ENCODE measurements at regions not wholly inside any gene's neighbourhood (a gene's known extent, or its start where the extent isn't known, plus 50 kb on each side); places are given as distances from the start of the nearest gene placed in this dataset.
"Not testable (repeated sequence)": the region's sequence is repeated elsewhere in the genome, so short reads cannot be mapped to it uniquely, and the experiment has no call there.

DNA sequence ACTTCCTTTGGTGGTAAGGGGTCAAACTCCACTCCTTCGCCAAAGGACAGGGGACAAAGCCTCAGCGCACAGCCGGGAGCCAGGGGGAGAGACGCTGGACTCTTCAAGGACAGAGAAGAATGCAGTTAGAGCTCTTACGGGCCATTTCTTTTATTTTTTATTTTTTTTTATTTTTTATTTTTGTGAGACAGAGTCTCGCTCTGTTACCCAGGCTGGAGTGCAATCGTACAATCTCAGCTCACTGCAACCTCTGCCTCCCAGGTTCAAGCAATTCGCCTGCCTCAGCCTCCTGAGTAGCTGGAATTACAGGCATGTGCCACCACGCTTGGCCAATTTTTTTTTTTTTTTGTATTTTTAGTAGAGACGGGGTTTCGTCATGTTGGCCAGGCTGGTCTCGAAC is 93.2 kb upstream of the RPH3AL start, which contains the start of gene RFLNB:
RFLNB (minus strand) TSS at position 101 of the 400 bp plus-strand sequence.
- DNase-seq (ENCODE audit: low read depth) = not testable (repeated sequence)

DNA sequence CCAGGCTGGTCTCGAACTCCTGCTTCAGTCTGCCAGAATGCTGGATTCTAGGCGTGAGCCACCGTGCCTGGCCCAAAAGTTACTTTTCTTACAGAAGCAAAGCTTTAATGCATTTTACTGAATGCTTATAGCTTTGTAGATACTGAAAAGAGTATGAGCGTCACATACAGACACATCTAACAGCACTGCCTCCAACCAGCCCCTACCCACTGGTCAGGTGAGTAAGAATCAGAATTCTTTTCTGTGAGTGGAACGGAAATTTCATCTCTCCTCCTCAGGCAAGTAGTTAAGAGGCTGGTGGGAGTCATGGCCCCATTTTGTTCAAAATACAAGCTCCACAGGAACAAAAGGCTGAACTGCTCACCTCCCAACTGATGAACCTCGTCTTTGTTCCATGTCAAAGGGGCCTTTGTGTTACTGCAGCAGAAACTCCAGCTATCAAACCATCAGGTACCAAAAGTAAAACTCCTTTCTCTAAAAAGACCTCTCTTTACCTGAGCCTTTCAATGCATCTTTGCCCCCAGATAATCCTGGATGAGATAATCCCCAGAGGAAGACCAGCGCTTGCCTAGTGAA is 92.4 kb upstream of the RPH3AL start:
- no peak for DNase-seq (ENCODE audit: low read depth)

- DNase-seq (ENCODE audit: low read depth) = no peak
These were observed 90.5 kb upstream of the RPH3AL start for GRCh38 chr17:443109-443508.

DNA sequence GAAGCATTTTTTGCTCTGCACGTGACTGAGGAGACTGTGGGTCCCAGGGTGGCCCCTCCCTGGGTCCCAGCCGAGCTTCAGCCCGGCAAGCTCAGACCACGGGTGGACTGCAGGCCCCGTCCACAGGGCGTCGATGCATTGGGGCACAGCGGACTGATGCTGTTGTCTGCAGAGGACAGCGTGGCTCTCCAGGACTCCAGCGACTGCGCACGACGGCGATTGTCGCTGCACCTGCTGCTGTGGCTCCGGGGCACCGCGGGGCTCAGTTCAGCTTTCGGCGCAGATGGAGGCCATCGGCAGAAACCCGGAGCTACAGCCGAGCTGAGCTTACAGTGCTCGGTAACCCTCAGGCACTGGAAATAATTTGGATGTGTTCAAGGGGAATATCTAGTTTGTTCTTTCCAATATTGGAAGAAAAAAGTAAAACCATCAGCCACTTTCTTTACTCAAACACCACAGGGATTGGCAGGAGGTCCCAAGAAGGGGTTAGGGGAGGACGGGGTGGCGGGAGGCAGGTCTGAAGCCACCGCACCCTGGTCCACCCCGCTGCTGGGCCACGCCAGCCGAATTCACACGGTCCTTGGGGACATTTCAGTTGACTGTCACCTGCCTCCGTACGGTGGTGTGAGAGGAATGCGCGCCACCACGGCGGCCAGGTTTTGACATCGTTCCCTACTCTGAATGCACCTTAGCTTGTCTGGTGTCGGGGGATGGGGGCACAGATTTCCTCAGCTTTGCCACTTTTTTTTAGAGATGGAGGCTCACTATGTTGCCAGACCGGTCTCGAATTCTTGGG is 88.7 kb upstream of the RPH3AL start:
- DNase-seq (ENCODE audit: low read depth) = no peak

DNA sequence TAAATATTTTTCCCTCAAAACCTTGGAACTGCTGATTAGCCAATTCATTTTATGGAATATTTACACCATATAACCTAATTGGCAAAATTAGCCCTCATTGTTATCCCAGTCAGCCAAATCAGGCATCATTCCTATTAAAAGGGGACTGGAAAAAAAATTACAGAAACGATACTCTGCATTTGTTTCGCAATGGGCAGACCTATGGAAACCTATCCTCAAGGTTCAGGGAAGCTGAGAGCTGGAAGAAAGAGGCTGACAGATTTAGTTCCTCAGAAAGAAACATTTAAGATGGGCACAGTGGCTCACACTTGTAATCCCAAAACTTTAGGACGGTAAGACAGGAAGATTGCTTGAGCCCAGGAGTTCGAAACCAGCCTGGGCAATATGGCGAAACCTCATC is 85.6 kb upstream of the RPH3AL start:
- DNase-seq (ENCODE audit: low read depth) = no peak

DNA sequence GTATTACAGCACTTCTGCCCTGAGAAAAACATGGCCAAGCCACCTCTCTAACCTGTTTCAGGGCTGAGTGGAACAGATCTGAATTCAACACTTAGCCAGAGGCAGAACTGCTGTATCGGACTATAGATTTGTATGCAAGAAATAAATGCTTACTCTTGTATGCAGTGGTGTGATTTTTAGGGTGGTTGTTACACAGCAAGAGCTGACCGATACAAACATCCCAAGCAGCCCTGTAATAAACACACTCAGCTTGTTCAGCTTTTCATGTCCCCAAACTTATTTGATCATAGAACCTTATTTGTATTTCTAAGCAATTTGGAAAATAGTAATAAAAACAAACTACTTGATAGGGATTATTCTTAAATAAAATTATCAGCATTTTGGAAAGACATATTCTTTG is 84.9 kb upstream of the RPH3AL start:
- DNase-seq (ENCODE audit: low read depth) = no peak

DNA sequence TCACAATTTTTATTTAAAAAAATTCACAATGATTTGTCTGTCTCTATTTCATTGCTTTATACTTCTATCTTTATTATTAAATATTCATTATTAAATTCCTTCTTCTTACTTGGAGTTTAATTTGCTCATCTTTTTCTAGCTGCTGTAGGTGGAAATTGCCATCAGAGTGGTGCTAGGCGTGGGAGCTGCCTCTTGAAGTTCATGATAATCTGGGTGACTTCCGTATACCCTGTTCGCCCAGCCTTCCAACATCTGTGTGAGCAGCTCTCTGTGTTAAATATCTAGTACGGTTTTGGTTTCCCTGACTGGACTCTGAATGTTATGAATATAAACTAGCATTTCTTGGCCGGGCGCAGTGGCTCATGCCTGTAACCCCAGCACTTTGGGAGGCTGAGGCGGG is 84.0 kb upstream of the RPH3AL start:
- DNase-seq (ENCODE audit: low read depth) = no peak

GRCh38 chr17:432471-432870 is 79.9 kb upstream of the RPH3AL start:
- DNase-seq (ENCODE audit: low read depth) = not testable (repeated sequence)

- no peak for DNase-seq (ENCODE audit: low read depth)
These were observed 78.9 kb upstream of the RPH3AL start for GRCh38 chr17:431494-431893.

DNA sequence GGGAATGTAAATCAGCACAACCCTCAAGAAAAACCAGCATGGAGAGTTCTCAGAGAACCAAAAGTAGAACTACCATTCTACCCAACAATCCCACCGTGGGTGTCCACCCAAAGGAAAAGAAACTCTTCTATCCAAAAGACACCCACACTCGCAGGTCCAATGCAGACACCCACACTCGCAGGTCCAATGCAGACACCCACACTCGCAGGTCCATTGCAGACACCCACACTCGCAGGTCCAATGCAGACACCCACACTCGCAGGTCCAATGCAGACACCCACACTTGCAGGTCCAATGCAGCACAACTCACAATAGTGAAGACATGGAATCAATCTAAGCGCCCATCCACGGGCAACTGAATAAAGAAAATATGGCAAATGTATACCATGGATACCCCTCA is 77.0 kb upstream of the RPH3AL start:
- no peak for DNase-seq (ENCODE audit: low read depth)

DNA sequence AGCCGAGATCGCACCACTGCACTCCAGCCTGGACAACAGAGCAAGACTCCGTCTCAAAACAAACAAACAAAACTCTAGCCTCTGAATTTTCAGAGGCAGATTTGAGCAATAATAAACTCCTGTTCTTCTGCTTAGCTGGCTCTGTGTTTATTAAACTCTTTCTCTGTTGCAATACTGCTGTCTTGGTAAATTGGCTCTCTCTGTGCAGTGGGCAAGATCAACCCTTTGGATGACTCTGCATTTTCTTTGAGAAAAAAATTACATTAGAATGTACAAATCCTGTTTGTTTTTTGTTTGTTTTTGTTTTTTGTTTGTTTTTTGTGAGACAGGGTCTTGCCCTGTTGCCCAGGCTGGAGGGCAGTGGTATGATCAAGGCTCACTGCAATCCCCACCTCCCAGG is 75.8 kb upstream of the RPH3AL start:
- DNase-seq (ENCODE audit: low read depth) = no peak

- DNase-seq (ENCODE audit: low read depth) = no peak
These were observed 75.3 kb upstream of the RPH3AL start for GRCh38 chr17:427891-428290.

GRCh38 chr17:427327-427726 is 74.7 kb upstream of the RPH3AL start:
- DNase-seq (ENCODE audit: low read depth) = no peak

DNA sequence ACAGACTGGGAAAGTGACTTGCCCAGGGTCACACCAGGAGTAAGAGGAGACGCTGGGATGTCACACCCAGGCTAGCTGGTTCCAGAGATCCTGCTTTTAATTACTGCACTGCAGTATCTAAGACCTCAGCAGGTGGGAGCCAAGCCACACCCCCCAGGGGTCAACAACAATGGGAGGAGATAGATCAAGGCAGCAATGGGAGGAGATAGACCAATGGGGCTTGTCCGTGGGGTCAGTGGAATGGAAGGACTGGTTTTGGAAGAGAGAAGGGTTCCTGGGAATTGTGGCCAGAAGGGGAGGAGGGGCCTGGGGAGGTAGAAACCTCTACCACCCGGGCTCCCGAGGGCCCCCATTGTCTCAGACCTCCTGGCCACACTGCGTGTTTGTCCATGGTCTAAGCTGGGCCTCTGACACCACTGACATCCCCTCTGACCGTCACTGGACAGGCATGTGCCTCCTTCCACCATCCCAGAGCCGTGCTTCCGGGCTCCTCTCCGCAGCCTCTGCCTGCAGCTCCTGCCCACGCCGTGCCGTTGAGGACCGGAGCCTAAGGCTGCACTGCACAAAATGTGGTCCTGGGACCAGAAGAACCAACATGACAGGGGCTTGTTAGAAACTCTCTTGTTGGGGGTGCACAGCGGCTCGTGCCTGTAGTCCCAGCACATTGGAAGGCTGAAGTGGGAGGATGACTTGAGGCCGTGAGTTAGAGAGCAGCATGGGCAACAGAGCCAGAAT is 69.8 kb upstream of the RPH3AL start:
- no peak for DNase-seq (ENCODE audit: low read depth)

DNA sequence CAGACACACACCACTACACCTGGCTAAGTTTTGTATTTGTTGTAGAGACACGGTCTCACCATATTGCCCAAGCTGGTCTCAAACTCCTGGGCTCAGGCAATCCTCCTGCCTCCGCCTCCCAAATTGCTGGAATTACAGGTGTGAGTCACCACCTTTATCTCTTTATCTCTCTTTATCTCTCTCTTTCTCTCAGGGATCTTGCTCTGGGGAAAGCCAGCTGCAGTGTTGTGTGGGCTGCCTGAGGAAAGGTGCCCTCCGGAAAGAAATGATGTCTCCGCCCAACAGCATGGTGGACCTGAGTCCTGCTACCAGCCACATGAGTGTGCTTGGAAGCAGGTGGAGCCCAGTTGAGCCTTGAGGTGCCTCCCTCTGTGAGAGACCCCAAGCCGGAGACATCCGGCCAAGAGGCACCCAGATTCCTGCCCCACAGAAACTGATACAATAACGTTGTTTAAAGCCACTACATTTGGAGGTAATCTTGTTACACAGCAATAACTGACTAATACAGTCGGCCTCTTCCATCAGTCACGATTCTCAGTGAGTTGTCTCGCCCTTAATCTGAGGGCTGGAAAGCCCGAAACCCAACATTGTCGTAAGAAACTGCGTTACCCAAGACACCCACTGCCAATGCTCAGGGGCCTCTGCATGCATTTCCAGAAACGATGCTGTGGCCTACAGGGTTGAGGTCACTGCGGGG is 68.0 kb upstream of the RPH3AL start:
- DNase-seq (ENCODE audit: low read depth) = no peak

DNA sequence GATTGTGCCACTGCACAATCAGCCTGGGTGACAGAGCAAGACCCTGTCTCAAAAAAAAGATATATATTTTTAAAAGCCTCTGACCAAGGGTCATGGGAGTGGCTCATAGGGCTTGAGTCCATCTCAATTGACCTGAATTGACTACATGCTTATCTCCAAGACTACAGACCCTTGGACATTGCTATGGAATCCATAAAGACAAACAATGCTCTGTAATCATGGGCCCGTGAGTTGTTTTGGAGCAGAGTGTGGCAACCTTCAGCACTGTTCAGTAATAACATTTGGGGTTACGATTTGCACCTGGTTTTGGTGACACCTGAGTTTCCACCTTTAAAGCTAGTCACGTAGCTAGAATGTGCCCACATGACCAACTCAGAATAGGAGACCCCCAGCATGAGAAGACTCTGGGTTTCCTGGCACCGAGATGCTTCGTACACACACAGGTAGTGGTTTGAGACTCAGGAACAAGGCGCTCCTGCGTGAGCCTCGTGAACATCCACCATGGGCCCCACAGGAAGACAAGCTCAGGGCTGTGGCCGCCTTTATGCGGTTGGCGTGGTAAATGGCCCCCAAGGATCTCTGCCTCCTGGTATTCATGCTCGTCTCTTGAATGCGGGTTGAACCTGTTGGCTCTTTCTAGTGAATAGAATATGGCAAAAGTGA is 66.6 kb upstream of the RPH3AL start:
- DNase-seq (ENCODE audit: low read depth) = no peak

GRCh38 chr17:418421-418751 is 65.8 kb upstream of the RPH3AL start:
- DNase-seq (ENCODE audit: low read depth) = no peak

DNA sequence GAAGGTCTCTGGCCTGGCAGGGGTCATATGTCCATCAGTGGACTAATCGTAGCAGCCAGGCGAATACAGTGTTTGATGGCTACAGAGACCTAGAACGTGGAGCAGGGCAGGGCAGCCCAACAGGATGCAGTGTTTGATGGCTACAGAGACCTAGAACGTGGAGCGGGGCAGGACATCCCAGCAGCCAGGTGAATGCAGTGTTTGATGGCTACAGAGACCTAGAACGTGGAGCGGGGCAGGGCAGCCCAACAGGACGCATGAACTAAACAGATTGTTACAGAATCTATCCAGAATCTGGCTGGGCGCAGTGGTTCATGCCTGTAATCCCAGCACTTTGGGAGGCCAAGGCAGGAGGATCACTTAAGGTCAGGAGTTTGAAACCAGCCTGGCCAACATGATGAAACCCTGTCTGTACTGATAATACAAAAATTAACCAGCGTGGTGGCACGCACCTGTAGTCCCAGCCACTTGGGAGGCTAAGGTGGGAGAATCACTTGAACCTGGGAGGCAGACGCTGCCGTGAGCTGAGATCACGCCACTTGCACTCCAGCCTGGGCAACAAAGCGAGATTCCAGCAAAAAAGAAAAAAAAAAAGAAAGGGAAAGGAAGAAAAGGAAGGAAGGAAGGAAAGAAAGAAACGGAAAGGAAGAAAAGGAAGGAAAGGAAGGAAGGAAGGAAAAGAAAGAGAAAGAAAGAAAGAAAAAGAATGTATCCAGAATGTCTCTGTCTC is 65.2 kb upstream of the RPH3AL start:
- no peak for DNase-seq (ENCODE audit: low read depth)

DNA sequence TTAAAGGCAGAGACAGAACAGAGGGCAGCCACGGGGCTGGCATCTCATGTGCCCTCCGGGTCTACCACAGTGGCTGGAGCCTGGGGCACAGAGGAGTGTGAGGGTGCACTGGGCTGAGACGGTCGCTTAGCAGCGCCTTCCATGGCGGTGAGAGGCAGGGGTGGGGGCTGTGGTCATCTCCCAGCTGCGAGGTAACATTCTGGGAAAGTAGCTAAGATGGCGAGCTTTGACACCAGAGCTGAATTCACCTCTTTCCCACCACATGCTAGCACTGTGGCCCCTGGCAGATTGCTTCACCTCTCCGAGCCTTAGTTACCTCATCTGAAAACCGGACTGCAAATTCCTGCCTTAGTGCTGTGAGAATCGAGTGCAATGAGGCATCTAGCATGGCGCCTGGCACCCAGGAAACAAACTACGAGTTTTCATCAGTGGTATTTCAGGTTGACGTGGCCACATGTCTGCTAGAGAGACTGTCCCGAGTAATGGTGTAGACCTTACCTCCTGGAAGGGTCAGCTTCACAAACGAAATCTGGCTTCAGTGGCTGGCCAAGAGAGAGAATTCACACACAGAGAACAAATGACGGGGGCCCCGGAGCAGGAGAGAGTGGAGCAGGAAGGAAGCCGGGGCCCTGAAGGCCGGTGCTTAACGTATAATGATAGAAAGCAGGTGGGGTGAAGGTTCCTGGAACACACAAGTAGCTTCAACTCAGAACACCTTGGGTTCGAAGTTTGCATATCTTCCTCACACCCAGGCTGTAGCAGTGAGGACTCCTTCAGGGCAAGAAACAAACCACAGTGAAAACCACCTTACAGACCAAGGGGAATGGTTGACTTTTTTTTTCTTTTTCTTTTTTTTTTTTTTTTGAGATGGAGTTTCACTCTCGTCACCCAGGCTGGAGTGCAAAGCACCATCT is 63.9 kb upstream of the RPH3AL start:
- peak; percentile 81 for DNase-seq (ENCODE audit: low read depth)

DNA sequence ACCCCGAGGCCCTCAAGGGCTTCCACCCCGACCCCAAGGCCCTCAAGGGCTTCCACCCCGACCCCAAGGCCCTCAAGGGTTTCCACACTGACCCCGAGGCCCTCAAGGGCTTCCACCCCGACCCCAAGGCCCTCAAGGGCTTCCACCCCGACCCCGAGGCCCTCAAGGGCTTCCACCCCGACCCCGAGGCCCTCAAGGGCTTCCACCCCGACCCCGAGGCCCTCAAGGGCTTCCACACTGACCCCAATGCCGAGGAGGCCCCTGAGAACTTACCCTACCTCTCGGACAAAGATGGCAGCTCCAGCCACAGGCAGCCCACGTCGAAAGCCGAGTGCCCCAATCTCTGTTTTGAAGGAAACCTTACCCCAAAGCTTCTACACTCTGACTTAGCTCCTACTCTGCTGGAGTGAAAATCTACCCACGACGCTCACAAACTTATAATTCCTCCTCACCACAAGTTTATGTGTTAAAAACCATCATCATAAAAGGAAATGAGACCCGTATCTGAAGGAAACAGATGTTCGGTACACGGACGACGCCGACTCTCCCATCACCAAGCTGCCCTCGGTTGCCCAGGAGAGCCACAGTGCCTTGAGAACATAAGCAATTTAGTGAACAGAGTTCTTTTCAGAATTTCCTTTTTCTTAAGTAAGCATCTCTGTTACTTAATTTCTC is 61.2 kb upstream of the RPH3AL start:
- DNase-seq (ENCODE audit: low read depth) = no peak
